CD4-positive, alpha-beta T cell (primary cell): ENCODE measurements at regions not wholly inside any gene's neighbourhood (a gene's known extent, or its start where the extent isn't known, plus 50 kb on each side); places are given as distances from the start of the nearest gene placed in this dataset.
"Not testable (repeated sequence)": the region's sequence is repeated elsewhere in the genome, so short reads cannot be mapped to it uniquely, and the experiment has no call there.

Source experiments
- ATAC-seq: fragments of 200-7000 bp; cut with Tn5 transposase; one replicate; pipeline ENCODE4 v1.10.0; 2022; ENCODE audit warnings: mild to moderate bottlenecking; ENCODE audit not compliant: poor library complexity
- CTCF ChIA-PET: fragments of 350-600 bp; sonication (Branson Sonifier 250); formaldehyde crosslinking; loops from one replicate; lab custom pipeline; 2021; ENCODE audit warnings: antibody characterized with exemption, inconsistent platforms; lab: Charles Lee
- POLR2A ChIA-PET: fragments of 350-600 bp; sonication (Branson Sonifier 250); formaldehyde crosslinking; loops from one replicate; lab custom pipeline; 2021; ENCODE audit warnings: antibody characterized with exemption, inconsistent platforms; lab: Charles Lee
- DNase-seq, 14 experiments: peaks; one replicate each; pipeline ENCODE4 v3.0.0-alpha.2; 2013 to 2020; ENCODE audit warnings: mixed read lengths in 2 of 14
- H3K27ac ChIP-seq, 2 donors: one replicate each; pipeline versions ENCODE4 v1.5.1 to v1.7.0; 2013; ENCODE audit warnings: low read length in 2 of 2, low read depth in 1 of 2, mild to moderate bottlenecking in 1 of 2
- H3K27me3 ChIP-seq, 2 experiments: 1 replicate in 1 of 2; 2 replicates in 1 of 2; pipeline versions ENCODE4 v1.6.1 to v1.7.0; 2013; ENCODE audit warnings: low read length in 2 of 2, control low read depth in 1 of 2, mild to moderate bottlenecking in 1 of 2, moderate library complexity in 1 of 2; ENCODE audit not compliant: insufficient read depth in 2 of 2, control insufficient read depth in 1 of 2
- H3K36me3 ChIP-seq: one replicate; pipeline ENCODE4 v1.6.1; 2013; ENCODE audit warnings: low read length, control low read depth; ENCODE audit not compliant: insufficient read depth
- H3K4me1 ChIP-seq: one replicate; pipeline ENCODE4 v1.6.1; 2013; ENCODE audit warnings: low read length, control low read depth; ENCODE audit not compliant: insufficient read depth
- H3K4me3 ChIP-seq: one replicate; pipeline ENCODE4 v1.5.1; 2013; ENCODE audit warnings: mild to moderate bottlenecking, low read length, moderate library complexity
- H3K9me3 ChIP-seq, 2 experiments: 1 replicate in 1 of 2; 2 replicates in 1 of 2; pipeline versions ENCODE4 v1.6.1 to v1.7.0; 2013; ENCODE audit warnings: low read length in 2 of 2, mild to moderate bottlenecking in 2 of 2, control low read depth in 1 of 2, moderate library complexity in 1 of 2; ENCODE audit not compliant: control insufficient read depth in 1 of 2, insufficient read depth in 1 of 2
- H3K27ac Mint-ChIP-seq: one replicate; pipeline ENCODE4 v1.8.0; 2020; ENCODE audit warnings: mixed read lengths
- H3K27me3 Mint-ChIP-seq: one replicate; pipeline ENCODE4 v1.8.0; 2021; ENCODE audit warnings: mixed read lengths
- H3K36me3 Mint-ChIP-seq: one replicate; pipeline ENCODE4 v1.8.0; 2021; ENCODE audit warnings: low read depth, mixed read lengths
- H3K4me1 Mint-ChIP-seq: one replicate; pipeline ENCODE4 v1.8.0; 2021; ENCODE audit warnings: low read depth, mixed read lengths
- H3K4me3 Mint-ChIP-seq: one replicate; pipeline ENCODE4 v1.8.0; 2020; ENCODE audit warnings: mild to moderate bottlenecking, mixed read lengths
- H3K9me3 Mint-ChIP-seq: one replicate; pipeline ENCODE4 v1.8.0; 2020; ENCODE audit warnings: mixed read lengths
- intact Hi-C, 2 experiments: fragments of 100-400 bp; cut with DNase I in 1 of 2; cut with micrococcal nuclease in 1 of 2; formaldehyde crosslinking; loops; one replicate each; pipeline versions ENCODE4 v1.15.1 to v1.9.0; 2023 to 2025; cut with DNase I, micrococcal nuclease
- TF ChIP-seq, protein P1 (sequence below): fragments of 200-600 bp; IDR thresholded peaks from one replicate; pipeline ENCODE4 v1.8.0; 2022; ENCODE audit warnings: antibody characterized with exemption, mild to moderate bottlenecking

GRCh38 chr14:90464481-90464880 is 67.7 kb downstream of the CALM1 start:
- Histone ChIP-seq H3K36me3 (no peaks in the 10 kb centered on the region), H3K9me3 (no peaks in the 10 kb centered on the region), H3K27ac (no peak overlapping the region), H3K27me3 (no peaks in the 10 kb centered on the region), H3K4me1 (no peaks in the 10 kb centered on the region), H3K4me3 (no peak overlapping the region)
- intact Hi-C loops, result no loop called here
- ChIA-PET POLR2A (no interaction called here), CTCF (no interaction called here)
- Mint-ChIP-seq H3K27me3 (peaks cover 4% of the 10 kb centered on the region), H3K27ac (no peak overlapping the region), H3K4me3 (no peak overlapping the region), H3K9me3 (no peaks in the 10 kb centered on the region), H3K4me1 (no peaks in the 10 kb centered on the region), H3K36me3 (no peaks in the 10 kb centered on the region)
- ATAC-seq, result no peak
- no peak for DNase-seq
- TF ChIP-seq, protein P1, sequence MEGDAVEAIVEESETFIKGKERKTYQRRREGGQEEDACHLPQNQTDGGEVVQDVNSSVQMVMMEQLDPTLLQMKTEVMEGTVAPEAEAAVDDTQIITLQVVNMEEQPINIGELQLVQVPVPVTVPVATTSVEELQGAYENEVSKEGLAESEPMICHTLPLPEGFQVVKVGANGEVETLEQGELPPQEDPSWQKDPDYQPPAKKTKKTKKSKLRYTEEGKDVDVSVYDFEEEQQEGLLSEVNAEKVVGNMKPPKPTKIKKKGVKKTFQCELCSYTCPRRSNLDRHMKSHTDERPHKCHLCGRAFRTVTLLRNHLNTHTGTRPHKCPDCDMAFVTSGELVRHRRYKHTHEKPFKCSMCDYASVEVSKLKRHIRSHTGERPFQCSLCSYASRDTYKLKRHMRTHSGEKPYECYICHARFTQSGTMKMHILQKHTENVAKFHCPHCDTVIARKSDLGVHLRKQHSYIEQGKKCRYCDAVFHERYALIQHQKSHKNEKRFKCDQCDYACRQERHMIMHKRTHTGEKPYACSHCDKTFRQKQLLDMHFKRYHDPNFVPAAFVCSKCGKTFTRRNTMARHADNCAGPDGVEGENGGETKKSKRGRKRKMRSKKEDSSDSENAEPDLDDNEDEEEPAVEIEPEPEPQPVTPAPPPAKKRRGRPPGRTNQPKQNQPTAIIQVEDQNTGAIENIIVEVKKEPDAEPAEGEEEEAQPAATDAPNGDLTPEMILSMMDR, result no peak

- H3K27ac ChIP-seq, result no peak overlapping the region
- no peak for ATAC-seq
- H3K27ac Mint-ChIP-seq, result no peak overlapping the region
- peaks cover 3 to 4% of the 10 kb centered on the region in 2 experiments for H3K27me3 ChIP-seq
- H3K36me3 ChIP-seq, result no peaks in the 10 kb centered on the region
- peaks cover 3% of the 10 kb centered on the region for H3K9me3 Mint-ChIP-seq
- H3K4me1 Mint-ChIP-seq, result no peaks in the 10 kb centered on the region
- no peaks in the 10 kb centered on the region for H3K4me1 ChIP-seq
- TF ChIP-seq, protein P1, result no peak
- DNase-seq, result no peak
- peaks cover 11% of the 10 kb centered on the region for H3K27me3 Mint-ChIP-seq
- H3K9me3 ChIP-seq, result peaks cover 4 to 9% of the 10 kb centered on the region in 2 experiments
- no peak overlapping the region for H3K4me3 ChIP-seq
- ChIA-PET POLR2A (no interaction called here), CTCF (no interaction called here)
- peaks cover 4% of the 10 kb centered on the region for H3K36me3 Mint-ChIP-seq
- intact Hi-C loops, result no loop called here
- H3K4me3 Mint-ChIP-seq, result no peak overlapping the region
Measured at GRCh38 chr14:90467501-90467900, 70.7 kb downstream of the CALM1 start.

DNA sequence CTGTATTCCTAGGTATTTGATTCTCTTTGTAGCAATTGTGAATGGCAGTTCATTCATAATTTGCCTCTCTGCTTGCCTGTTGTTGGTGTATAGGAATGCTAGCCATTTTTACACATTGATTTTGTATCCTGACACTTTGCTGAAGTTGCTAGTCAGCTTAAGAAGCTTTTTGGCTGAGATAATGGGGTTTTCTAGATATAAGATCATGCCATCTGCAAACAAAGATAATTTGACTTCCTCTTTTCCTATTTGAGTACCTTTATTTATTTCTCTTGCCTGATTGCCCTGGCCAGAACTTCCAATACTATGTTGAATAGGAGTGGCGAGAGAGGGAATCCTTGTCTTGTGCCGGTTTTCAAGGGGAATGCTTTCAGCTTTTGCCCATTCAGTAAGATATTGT is 72.6 kb downstream of the CALM1 start:
- H3K9me3 Mint-ChIP-seq, H3K27ac ChIP-seq, H3K4me3 ChIP-seq, H3K27ac Mint-ChIP-seq, POLR2A ChIA-PET, H3K9me3 ChIP-seq, H3K4me1 ChIP-seq, H3K4me1 Mint-ChIP-seq, H3K4me3 Mint-ChIP-seq, H3K36me3 ChIP-seq, DNase-seq, ATAC-seq, intact Hi-C loops, H3K27me3 ChIP-seq, CTCF ChIA-PET, H3K36me3 Mint-ChIP-seq: not testable (repeated sequence)
- peaks cover 21% of the 10 kb centered on the region for H3K27me3 Mint-ChIP-seq

DNA sequence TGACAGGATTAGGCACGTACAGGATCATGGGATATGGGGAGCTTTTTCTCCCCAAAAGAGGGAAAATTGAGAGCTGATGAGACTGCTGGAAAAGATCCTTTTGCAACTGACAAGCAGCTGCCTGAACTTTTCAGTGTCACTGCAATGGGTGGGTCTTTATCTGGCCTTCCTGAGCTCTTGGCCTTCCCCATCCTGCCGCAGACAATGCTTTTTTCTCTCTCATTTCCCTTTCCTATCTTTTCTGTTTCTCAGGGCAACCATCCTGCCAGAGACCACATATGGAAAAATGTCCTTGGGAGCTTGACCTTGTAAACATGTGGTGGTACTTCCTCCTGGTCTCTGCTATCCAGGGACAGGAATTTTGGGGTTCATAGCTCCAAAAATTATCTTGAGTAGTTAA is 75.8 kb downstream of the CALM1 start:
- intact Hi-C loops, result no loop called here
- Histone ChIP-seq H3K9me3 (peaks cover 4 to 24% of the 10 kb centered on the region in 2 experiments), H3K27ac (no peak overlapping the region), H3K4me1 (no peaks in the 10 kb centered on the region), H3K36me3 (no peaks in the 10 kb centered on the region), H3K27me3 (peaks cover 4 to 6% of the 10 kb centered on the region in 2 experiments), H3K4me3 (no peak overlapping the region)
- H3K27me3 Mint-ChIP-seq, result peaks cover 26% of the 10 kb centered on the region
- peaks cover 18% of the 10 kb centered on the region for H3K9me3 Mint-ChIP-seq
- ChIA-PET POLR2A (no interaction called here), CTCF (no interaction called here)
- no peak overlapping the region for H3K4me3 Mint-ChIP-seq
- TF ChIP-seq, protein P1, result no peak
- ATAC-seq (no peak), DNase-seq (no peak)
- no peaks in the 10 kb centered on the region for H3K4me1 Mint-ChIP-seq
- no peak overlapping the region for H3K27ac Mint-ChIP-seq
- H3K36me3 Mint-ChIP-seq, result peaks cover 9% of the 10 kb centered on the region
